G401 (cell line): ENCODE measurements at regions not wholly inside any gene's neighbourhood (a gene's known extent, or its start where the extent isn't known, plus 50 kb on each side); places are given as distances from the start of the nearest gene placed in this dataset.
"Not testable (repeated sequence)": the region's sequence is repeated elsewhere in the genome, so short reads cannot be mapped to it uniquely, and the experiment has no call there.

Experiments
- DNase-seq: peaks from one replicate; pipeline ENCODE4 v3.0.0-alpha.2; 2015; ENCODE audit warnings: low spot score
- in situ Hi-C: cut with HindIII; loops from 2 replicates; pipeline ENCODE4 v1.10.0; 2016; ENCODE audit warnings: low sequenced_read_pairs, mixed read lengths

- DNase-seq = no peak
- in situ Hi-C loops = no loop called here
Measured at GRCh38 chr12:5160827-5161226, 117.1 kb downstream of the KCNA5 start.

DNA sequence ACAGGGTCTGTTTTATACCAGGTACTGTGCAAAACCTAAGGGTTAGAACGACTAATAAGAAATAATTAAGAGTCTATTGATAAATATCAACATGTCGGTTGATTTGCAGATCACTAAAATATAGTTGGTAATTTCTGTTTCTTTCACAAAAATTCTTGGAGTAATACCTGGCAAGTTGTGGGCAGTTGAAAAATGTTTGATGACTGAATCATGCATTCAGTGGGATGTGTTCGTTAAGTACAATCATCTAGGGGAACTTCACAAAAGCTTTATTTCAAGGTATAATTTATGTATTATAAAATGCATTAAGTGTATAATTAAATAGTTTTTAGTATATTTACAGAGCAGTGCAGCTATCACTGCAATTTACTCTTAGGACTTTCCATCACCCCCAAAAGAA is 120.0 kb downstream of the KCNA5 start:
- no peak for DNase-seq
- in situ Hi-C loops = no loop called here

- peak; percentile 13 for DNase-seq
Measured at GRCh38 chr12:5165296-5165970, 121.8 kb downstream of the KCNA5 start.

DNA sequence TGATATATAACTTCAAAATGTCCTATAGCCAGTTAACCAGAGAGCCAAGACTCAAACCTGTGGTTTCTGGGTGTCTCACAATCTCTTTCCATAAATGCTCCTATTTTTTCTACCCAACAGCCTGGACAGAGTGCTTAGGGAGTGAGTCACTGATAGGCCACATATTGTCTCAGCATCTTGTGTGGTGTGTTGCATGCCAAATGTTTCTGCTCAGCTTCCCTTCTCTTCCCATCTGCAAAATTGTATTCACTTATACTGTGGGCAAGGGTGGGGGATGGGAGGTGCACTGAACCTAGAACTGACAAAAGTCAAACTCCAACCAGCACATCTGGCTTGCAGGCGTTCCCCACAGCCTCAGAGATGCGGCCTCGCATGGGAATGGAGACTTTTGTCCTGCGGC is 123.3 kb downstream of the KCNA5 start:
- DNase-seq = peak; percentile 83
- in situ Hi-C loops = no loop called here

More at GRCh38 chr12:5165296-5165970, 121.8 kb downstream of the KCNA5 start:
- in situ Hi-C loops = no loop called here

DNA sequence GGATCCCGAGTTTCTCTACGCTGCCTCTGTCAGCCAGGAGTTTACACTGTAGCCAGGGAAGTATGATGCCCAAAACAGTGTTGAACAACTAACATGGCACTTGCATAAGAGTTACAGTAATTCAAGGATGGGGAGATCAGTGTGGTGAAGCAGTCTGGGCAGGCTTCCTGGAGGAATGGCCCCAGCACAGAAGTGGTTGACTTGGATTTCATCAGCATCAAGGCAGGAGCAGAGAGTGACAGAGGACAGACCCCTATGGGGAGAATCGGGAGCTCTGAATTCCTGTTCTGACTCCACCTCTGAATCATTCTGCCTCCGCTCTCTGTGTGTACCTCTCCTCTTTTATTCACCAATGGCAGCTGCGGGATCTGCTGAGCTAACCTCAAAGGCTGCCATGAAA is 124.5 kb downstream of the KCNA5 start:
- no peak for DNase-seq
- in situ Hi-C loops = no loop called here

DNA sequence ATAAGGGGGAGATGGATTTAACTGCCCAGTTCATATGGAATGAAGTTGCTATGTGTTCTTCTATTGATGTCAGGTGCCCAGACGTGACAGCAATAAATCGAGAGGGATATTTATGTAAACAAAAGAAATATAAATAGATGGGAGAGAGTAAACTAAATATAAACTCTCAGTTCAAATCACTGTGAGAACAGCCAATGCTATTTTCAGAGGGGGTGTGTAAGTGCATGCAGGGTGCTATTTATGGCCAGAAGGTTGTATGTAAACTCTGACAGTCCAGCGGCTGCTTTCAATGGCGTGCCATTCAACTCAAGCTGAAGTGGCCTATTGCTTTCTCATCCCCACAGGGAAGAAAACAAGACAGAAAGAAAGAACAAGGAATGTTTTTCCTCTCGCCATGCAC is 127.2 kb downstream of the KCNA5 start:
- DNase-seq = no peak
- in situ Hi-C loops = no loop called here

- in situ Hi-C loops = no loop called here
- peak; percentile 81 for DNase-seq
Measured at GRCh38 chr12:5171701-5172100, 128.0 kb downstream of the KCNA5 start.

DNA sequence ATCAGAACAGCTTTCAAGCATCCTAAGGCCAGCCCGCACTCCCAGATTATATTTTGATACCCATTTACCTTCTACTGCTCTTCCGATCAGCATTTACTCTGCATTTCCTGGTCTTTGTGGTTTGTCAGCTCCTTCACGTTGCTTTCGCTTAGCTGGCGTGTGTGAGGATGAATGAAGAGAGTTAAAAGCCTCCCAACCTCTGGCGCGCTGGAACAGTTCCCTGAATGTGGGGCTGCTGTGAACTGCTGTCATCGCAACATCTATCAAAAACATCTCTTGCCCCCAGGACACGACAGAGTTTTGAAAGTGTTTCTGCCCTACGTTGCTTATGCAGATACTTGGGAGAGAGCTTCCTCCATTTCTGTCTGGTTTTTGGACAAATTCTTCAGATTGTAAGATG is 129.2 kb downstream of the KCNA5 start:
- DNase-seq = no peak
- in situ Hi-C loops = no loop called here

- in situ Hi-C loops = no loop called here
- no peak for DNase-seq
Measured at GRCh38 chr12:5173511-5174011, 129.9 kb downstream of the KCNA5 start.

GRCh38 chr12:5175415-5175814 is 131.7 kb downstream of the KCNA5 start:
- DNase-seq, in situ Hi-C loops: not testable (repeated sequence)

DNA sequence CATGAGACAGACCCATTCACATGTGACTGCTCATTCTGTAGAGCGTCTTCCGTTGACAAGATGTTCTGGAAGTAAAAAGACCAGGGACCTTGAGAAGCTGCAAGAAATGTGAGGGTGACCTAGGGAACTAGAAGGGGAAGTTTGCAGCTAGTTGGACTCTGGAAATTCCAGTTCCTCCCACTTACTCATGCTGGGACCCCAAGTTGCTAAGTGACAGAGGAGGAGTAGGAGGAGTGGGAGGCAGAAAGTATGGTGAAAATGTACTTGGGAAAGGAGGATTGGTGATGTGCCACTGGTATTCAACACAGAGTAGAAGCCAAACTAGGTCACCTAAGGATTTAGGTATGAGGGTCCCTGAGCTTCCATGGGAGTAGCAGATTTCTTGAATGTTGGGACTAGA is 132.4 kb downstream of the KCNA5 start:
- no peak for DNase-seq
- in situ Hi-C loops = no loop called here

DNA sequence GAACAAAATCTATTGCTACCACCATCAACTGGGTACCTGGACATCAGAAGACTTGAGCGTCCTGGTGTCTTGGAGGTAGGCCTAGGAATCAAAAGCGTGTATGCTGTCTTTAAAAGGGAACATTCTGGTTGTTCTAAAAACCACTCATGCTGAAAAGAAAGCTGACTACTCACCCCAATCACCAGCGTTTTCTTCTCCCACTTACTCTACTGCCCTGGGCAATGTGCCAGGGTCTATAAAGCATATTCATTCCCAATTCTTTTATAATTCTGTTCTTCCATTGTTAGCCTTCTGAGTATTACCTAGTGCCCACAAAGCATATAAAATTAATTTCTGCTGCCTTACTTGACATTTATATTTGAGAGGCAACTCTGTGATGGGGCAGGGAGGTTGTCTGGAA is 133.4 kb downstream of the KCNA5 start:
- in situ Hi-C loops = no loop called here
- no peak for DNase-seq

GRCh38 chr12:5177731-5178130 is 134.1 kb downstream of the KCNA5 start:
- in situ Hi-C loops = no loop called here
- no peak for DNase-seq

DNA sequence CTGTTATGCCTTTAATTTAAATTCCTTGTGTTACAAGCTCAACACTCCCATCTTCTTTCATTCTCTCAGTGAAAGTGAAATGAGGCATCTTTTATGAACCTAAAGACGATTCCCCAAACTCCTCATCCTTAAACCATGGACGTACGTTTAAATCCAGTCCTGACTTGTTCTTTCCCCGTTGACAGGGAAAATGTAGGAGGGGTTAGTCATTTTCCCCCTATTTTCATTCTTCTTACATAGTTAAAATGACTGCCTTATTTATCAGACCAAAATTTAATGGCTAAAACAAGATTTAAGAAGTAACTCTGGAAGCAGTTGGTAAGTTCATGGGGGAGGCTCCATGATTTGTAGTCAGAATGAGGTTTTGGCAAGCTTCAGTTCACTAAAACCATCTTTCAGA is 134.9 kb downstream of the KCNA5 start:
- in situ Hi-C loops = no loop called here
- no peak for DNase-seq

DNA sequence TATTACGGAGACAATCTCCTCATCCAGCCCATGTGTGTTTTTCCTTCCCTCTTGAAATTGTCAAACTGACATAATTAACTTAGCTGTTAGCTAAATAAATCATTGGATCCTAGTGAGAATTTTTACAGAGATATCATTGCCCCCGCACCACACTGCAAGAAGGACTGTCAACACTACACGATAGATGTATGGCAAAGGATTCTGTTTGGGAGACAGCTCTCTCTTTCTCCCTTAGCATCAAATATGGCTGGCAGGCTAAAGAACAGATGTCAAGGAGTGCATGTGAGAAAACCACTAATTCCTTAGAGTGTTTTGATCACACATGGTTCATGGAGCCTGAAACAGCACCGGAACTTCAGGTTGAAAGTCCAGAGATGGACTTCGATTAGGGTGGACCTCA is 136.8 kb downstream of the KCNA5 start:
- DNase-seq = no peak
- in situ Hi-C loops = no loop called here

DNA sequence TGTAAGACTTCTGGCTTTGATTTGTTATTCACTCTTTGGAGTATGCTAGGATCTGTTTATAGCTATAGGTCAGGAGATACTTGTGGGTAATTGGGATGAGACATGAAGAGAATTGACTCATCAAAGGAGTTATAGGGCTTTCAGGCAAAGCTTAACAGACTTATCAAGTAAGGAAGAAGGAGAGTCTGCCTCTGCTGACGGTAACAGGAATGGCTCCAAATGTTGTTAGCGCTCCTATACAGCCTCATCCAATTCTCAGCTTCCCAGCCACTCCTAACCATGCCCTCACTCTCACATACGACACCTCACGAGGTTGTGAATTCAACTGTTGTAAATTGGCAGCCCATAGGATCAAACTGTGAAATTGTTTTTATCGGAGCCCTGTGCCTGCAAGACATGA is 140.5 kb downstream of the KCNA5 start:
- DNase-seq = no peak
- in situ Hi-C loops = no loop called here

- DNase-seq = no peak
- in situ Hi-C loops = no loop called here
Measured at GRCh38 chr12:5185435-5186069, 141.9 kb downstream of the KCNA5 start.

GRCh38 chr12:5186715-5187114 is 143.0 kb downstream of the KCNA5 start:
- no peak for DNase-seq
- in situ Hi-C loops = no loop called here

GRCh38 chr12:5187136-5187535 is 143.5 kb downstream of the KCNA5 start:
- in situ Hi-C loops = no loop called here
- no peak for DNase-seq

- in situ Hi-C loops = no loop called here
- DNase-seq = no peak
Measured at GRCh38 chr12:5188472-5188871, 144.8 kb downstream of the KCNA5 start.

DNA sequence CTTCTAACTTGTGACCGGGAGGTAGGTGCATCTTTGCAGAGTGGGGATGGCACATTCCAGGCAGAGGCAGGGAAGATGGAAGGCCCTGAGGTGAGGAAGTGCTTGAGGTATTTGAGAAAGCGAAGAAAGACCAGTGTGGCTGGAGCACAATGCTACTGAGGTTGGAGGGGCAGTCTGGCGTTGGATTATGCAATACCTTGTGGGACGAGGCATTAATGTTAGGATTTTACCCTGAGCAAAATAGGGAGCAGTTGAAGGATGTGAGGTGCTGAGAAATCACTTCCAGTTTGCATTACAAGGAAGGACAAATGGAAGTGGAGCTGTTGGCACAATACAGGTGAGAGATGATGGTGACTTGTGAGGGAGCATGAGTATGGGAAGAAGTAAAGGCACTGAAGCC is 145.5 kb downstream of the KCNA5 start:
- in situ Hi-C loops = no loop called here
- no peak for DNase-seq
